Loucy (cell line): ENCODE measurements at regions not wholly inside any gene's neighbourhood (a gene's known extent, or its start where the extent isn't known, plus 50 kb on each side); places are given as distances from the start of the nearest gene placed in this dataset.

ENCODE experiments used
- EZH2phosphoT487 ChIP-seq: fragments of 200-600 bp; IDR thresholded peaks from 2 replicates; pipeline ENCODE4 v1.6.1; 2018; ENCODE audit warnings: antibody characterized with exemption, mild to moderate bottlenecking, moderate library complexity, borderline replicate concordance
- TF ChIP-seq, protein P1 (sequence below): fragments of 200-600 bp; sonication (generic); conservative IDR thresholded peaks from 2 replicates; pipeline ENCODE4 v1.5.1; 2014; ENCODE audit warnings: mild to moderate bottlenecking, antibody characterized with exemption, low read length

GRCh38 chr9:90966480-90967144, 165.0 kb downstream of the SYK start:
- TF ChIP-seq, protein P1, sequence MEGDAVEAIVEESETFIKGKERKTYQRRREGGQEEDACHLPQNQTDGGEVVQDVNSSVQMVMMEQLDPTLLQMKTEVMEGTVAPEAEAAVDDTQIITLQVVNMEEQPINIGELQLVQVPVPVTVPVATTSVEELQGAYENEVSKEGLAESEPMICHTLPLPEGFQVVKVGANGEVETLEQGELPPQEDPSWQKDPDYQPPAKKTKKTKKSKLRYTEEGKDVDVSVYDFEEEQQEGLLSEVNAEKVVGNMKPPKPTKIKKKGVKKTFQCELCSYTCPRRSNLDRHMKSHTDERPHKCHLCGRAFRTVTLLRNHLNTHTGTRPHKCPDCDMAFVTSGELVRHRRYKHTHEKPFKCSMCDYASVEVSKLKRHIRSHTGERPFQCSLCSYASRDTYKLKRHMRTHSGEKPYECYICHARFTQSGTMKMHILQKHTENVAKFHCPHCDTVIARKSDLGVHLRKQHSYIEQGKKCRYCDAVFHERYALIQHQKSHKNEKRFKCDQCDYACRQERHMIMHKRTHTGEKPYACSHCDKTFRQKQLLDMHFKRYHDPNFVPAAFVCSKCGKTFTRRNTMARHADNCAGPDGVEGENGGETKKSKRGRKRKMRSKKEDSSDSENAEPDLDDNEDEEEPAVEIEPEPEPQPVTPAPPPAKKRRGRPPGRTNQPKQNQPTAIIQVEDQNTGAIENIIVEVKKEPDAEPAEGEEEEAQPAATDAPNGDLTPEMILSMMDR = no peak
- no peak for TF ChIP-seq EZH2phosphoT487
